HEK293 (cell line): ENCODE measurements at regions not wholly inside any gene's neighbourhood (a gene's known extent, or its start where the extent isn't known, plus 50 kb on each side); places are given as distances from the start of the nearest gene placed in this dataset.

Experiments used
- CTCF ChIA-PET: fragments of 350-600 bp; formaldehyde crosslinking; extraction: SDS; loops from one replicate; lab custom pipeline; 2021; ENCODE audit warnings: antibody characterized with exemption; lab: Yijun Ruan, JAX
- POLR2A ChIA-PET: fragments of 300-600 bp; formaldehyde crosslinking; extraction: SDS; loops from one replicate; lab custom pipeline; 2020; ENCODE audit warnings: antibody characterized with exemption, inconsistent platforms; lab: Yijun Ruan, JAX
- H3K27ac ChIP-seq: fragments of 200-500 bp; sonication (Bioruptor generic); 2 replicates; pipeline ENCODE4 v1.5.1; 2014; ENCODE audit warnings: low read depth, low read length, control low read depth, inconsistent platforms; ENCODE audit errors: extremely low read depth
- H3K36me3 ChIP-seq, 2 experiments: fragments of 200-500 bp in 1 of 2; sonication (Bioruptor generic) in 1 of 2; 1 replicate in 1 of 2; 2 replicates in 1 of 2; pipeline ENCODE4 v1.5.1; 2014 to 2017; ENCODE audit warnings: inconsistent platforms in 2 of 2, low read length in 2 of 2; ENCODE audit not compliant: control insufficient read depth in 2 of 2, insufficient read depth in 1 of 2
- H3K4me1 ChIP-seq: fragments of 200-500 bp; sonication (Bioruptor generic); 2 replicates; pipeline ENCODE4 v1.5.1; 2014; ENCODE audit warnings: mild to moderate bottlenecking, low read length, inconsistent platforms; ENCODE audit not compliant: control insufficient read depth, insufficient read depth
- H3K4me3 ChIP-seq: 2 replicates; pipeline ENCODE4 v1.5.1; 2011; ENCODE audit warnings: low read depth, mild to moderate bottlenecking, control low read depth, low read length, moderate library complexity
- H3K9me3 ChIP-seq: fragments of 200-500 bp; sonication (Bioruptor generic); 2 replicates; pipeline ENCODE4 v1.5.1; 2014; ENCODE audit warnings: low read depth, low read length, inconsistent platforms; ENCODE audit not compliant: control insufficient read depth, insufficient read depth
- GLI4 ChIP-seq: fragments of 450-650 bp; formaldehyde crosslinking; IDR thresholded peaks from 2 replicates; pipeline ENCODE4 v1.5.1; 2016; ENCODE audit warnings: missing biosample characterization, missing genetic modification characterization
- HOXC10 ChIP-seq: sonication (generic); formaldehyde crosslinking; IDR thresholded peaks from 2 replicates; pipeline ENCODE4 v1.8.1; 2023; ENCODE audit warnings: mild to moderate bottlenecking, missing genetic modification reagents
- KLF7 ChIP-seq: fragments of 450-650 bp; formaldehyde crosslinking; IDR thresholded peaks from 2 replicates; pipeline ENCODE4 v1.5.1; 2016; ENCODE audit warnings: missing biosample characterization, missing genetic modification characterization, borderline replicate concordance
- MEIS1 ChIP-seq: sonication (generic); formaldehyde crosslinking; IDR thresholded peaks from 2 replicates; pipeline ENCODE4 v1.8.1; 2022; ENCODE audit warnings: missing genetic modification reagents, mild to moderate bottlenecking, borderline replicate concordance
- OSR2 ChIP-seq: fragments of 450-650 bp; formaldehyde crosslinking; IDR thresholded peaks from 2 replicates; pipeline ENCODE4 v1.5.1; 2016; ENCODE audit warnings: missing biosample characterization, missing genetic modification characterization
- REPIN1 ChIP-seq: fragments of 450-650 bp; formaldehyde crosslinking; IDR thresholded peaks from 2 replicates; pipeline ENCODE4 v1.5.1; 2017; ENCODE audit warnings: missing biosample characterization, missing genetic modification characterization, low read depth
- REST ChIP-seq: fragments of 450-650 bp; formaldehyde crosslinking; IDR thresholded peaks from 2 replicates; pipeline ENCODE4 v1.5.1; 2016; ENCODE audit warnings: missing biosample characterization, missing genetic modification characterization
- ZFP41 ChIP-seq: fragments of 450-650 bp; formaldehyde crosslinking; IDR thresholded peaks from 2 replicates; pipeline ENCODE4 v1.5.1; 2016; ENCODE audit warnings: missing biosample characterization, missing genetic modification characterization, borderline replicate concordance
- ZFP69B ChIP-seq: fragments of 450-650 bp; formaldehyde crosslinking; IDR thresholded peaks from 2 replicates; pipeline ENCODE4 v1.5.1; 2016; ENCODE audit warnings: missing biosample characterization, missing genetic modification characterization
- ZNF112 ChIP-seq: fragments of 450-650 bp; formaldehyde crosslinking; IDR thresholded peaks from 2 replicates; pipeline ENCODE4 v1.5.0; 2017; ENCODE audit warnings: missing biosample characterization, missing genetic modification characterization
- ZNF114 ChIP-seq: fragments of 450-650 bp; formaldehyde crosslinking; IDR thresholded peaks from 2 replicates; pipeline ENCODE4 v1.5.0; 2017; ENCODE audit warnings: missing biosample characterization, missing genetic modification characterization
- ZNF146 ChIP-seq: fragments of 450-650 bp; formaldehyde crosslinking; IDR thresholded peaks from 2 replicates; pipeline ENCODE4 v1.5.1; 2016; ENCODE audit warnings: missing biosample characterization, missing genetic modification characterization
- ZNF148 ChIP-seq: fragments of 450-650 bp; formaldehyde crosslinking; IDR thresholded peaks from 2 replicates; pipeline ENCODE4 v1.5.0; 2017; ENCODE audit warnings: missing biosample characterization, missing genetic modification characterization, borderline replicate concordance
- ZNF175 ChIP-seq: fragments of 450-650 bp; formaldehyde crosslinking; IDR thresholded peaks from 2 replicates; pipeline ENCODE4 v1.5.1; 2016; ENCODE audit warnings: missing biosample characterization, missing genetic modification characterization
- ZNF202 ChIP-seq: fragments of 450-650 bp; formaldehyde crosslinking; IDR thresholded peaks from 2 replicates; pipeline ENCODE4 v1.5.1; 2016; ENCODE audit warnings: missing biosample characterization, missing genetic modification characterization, borderline replicate concordance
- ZNF221 ChIP-seq: fragments of 450-650 bp; formaldehyde crosslinking; IDR thresholded peaks from 2 replicates; pipeline ENCODE4 v1.5.1; 2017; ENCODE audit warnings: missing biosample characterization, missing genetic modification characterization, borderline replicate concordance
- ZNF223 ChIP-seq: fragments of 450-650 bp; formaldehyde crosslinking; IDR thresholded peaks from 2 replicates; pipeline ENCODE4 v1.5.1; 2016; ENCODE audit warnings: missing biosample characterization, missing genetic modification characterization
- ZNF501 ChIP-seq: fragments of 450-650 bp; formaldehyde crosslinking; IDR thresholded peaks from 2 replicates; pipeline ENCODE4 v1.5.1; 2016; ENCODE audit warnings: missing biosample characterization, missing genetic modification characterization
- ZNF518A ChIP-seq: fragments of 450-650 bp; formaldehyde crosslinking; conservative IDR thresholded peaks from 2 replicates; pipeline ENCODE4 v1.5.1; 2016; ENCODE audit warnings: low read depth, missing biosample characterization, missing genetic modification characterization
- ZNF549 ChIP-seq: fragments of 450-650 bp; IDR thresholded peaks from 2 replicates; pipeline ENCODE4 v1.5.1; 2018; ENCODE audit warnings: missing biosample characterization, missing genetic modification characterization, mild to moderate bottlenecking, inconsistent platforms, moderate library complexity
- ZNF670 ChIP-seq: fragments of 450-650 bp; formaldehyde crosslinking; IDR thresholded peaks from 2 replicates; pipeline ENCODE4 v1.5.1; 2016; ENCODE audit warnings: missing biosample characterization, missing genetic modification characterization, low read depth
- ZNF677 ChIP-seq: fragments of 450-650 bp; IDR thresholded peaks from 2 replicates; pipeline ENCODE4 v1.5.0; 2018; ENCODE audit warnings: missing biosample characterization, mild to moderate bottlenecking, missing genetic modification characterization, moderate library complexity
- ZSCAN30 ChIP-seq: fragments of 450-650 bp; IDR thresholded peaks from 2 replicates; pipeline ENCODE4 v1.5.1; 2018; ENCODE audit warnings: missing biosample characterization, mild to moderate bottlenecking, missing genetic modification characterization, moderate library complexity
- TF ChIP-seq, protein P1 (sequence below): fragments of 450-650 bp; formaldehyde crosslinking; IDR thresholded peaks from 2 replicates; pipeline ENCODE4 v1.5.1; 2017; ENCODE audit warnings: missing biosample characterization, missing genetic modification characterization
- TF ChIP-seq, protein P2 (sequence below): fragments of 450-650 bp; formaldehyde crosslinking; IDR thresholded peaks from 2 replicates; pipeline ENCODE4 v1.5.1; 2016; ENCODE audit warnings: missing biosample characterization, missing genetic modification characterization

- TF ChIP-seq ZNF518A (no peak), ZNF146 (tag by site-specific recombination) (no peak), ZNF223 (tag by site-specific recombination) (no peak), ZNF202 (tag by site-specific recombination) (no peak), ZNF114 (no peak), HOXC10 (CRISPR knock-in tag) (no peak), ZNF175 (no peak), OSR2 (tag by site-specific recombination) (no peak), ZSCAN30 (no peak), ZNF677 (no peak), KLF7 (tag by site-specific recombination) (no peak), ZFP69B (tag by site-specific recombination) (no peak), GLI4 (no peak), ZFP41 (tag by site-specific recombination) (no peak)
- TF ChIP-seq, protein P1, sequence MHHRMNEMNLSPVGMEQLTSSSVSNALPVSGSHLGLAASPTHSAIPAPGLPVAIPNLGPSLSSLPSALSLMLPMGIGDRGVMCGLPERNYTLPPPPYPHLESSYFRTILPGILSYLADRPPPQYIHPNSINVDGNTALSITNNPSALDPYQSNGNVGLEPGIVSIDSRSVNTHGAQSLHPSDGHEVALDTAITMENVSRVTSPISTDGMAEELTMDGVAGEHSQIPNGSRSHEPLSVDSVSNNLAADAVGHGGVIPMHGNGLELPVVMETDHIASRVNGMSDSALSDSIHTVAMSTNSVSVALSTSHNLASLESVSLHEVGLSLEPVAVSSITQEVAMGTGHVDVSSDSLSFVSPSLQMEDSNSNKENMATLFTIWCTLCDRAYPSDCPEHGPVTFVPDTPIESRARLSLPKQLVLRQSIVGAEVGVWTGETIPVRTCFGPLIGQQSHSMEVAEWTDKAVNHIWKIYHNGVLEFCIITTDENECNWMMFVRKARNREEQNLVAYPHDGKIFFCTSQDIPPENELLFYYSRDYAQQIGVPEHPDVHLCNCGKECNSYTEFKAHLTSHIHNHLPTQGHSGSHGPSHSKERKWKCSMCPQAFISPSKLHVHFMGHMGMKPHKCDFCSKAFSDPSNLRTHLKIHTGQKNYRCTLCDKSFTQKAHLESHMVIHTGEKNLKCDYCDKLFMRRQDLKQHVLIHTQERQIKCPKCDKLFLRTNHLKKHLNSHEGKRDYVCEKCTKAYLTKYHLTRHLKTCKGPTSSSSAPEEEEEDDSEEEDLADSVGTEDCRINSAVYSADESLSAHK (tag by site-specific recombination), result no peak
- TF ChIP-seq, protein P2, sequence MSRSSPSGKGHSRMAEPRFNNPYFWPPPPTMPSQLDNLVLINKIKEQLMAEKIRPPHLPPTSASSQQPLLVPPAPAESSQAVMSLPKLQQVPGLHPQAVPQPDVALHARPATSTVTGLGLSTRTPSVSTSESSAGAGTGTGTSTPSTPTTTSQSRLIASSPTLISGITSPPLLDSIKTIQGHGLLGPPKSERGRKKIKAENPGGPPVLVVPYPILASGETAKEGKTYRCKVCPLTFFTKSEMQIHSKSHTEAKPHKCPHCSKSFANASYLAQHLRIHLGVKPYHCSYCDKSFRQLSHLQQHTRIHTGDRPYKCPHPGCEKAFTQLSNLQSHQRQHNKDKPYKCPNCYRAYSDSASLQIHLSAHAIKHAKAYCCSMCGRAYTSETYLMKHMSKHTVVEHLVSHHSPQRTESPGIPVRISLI (tag by site-specific recombination), result no peak
- TF ChIP-seq, all 188 proteins: peak for 0
These were observed 142.4 kb upstream of the FGF13 start (continued) for GRCh38 chrX:138853936-138854335.

GRCh38 chrX:138849521-138849920, 138.0 kb upstream of the FGF13 start:
- ChIA-PET CTCF (no interaction called here), POLR2A (no interaction called here)
- Histone ChIP-seq H3K4me1 (no peaks in the 10 kb centered on the region), H3K4me3 (no peak overlapping the region), H3K9me3 (no peaks in the 10 kb centered on the region), H3K27ac (no peak overlapping the region), H3K36me3 (no peaks in the 10 kb centered on the region)
- TF ChIP-seq ZNF148 (tag by site-specific recombination) (no peak), REPIN1 (tag by site-specific recombination) (no peak), ZNF670 (no peak), ZNF549 (tag by site-specific recombination) (no peak), ZNF501 (tag by site-specific recombination) (no peak), REST (tag by site-specific recombination) (no peak), ZNF112 (tag by site-specific recombination) (no peak), ZNF221 (tag by site-specific recombination) (no peak), MEIS1 (CRISPR knock-in tag) (no peak), ZSCAN30 (no peak)
